Suppressor macrophage treated with lipopolysaccharide for 1 hour (primary cell): ENCODE measurements at regions not wholly inside any gene's neighbourhood (a gene's known extent, or its start where the extent isn't known, plus 50 kb on each side); places are given as distances from the start of the nearest gene placed in this dataset.
"Not testable (repeated sequence)": the region's sequence is repeated elsewhere in the genome, so short reads cannot be mapped to it uniquely, and the experiment has no call there.

ENCODE experiments used
- DNase-seq, 3 donors: peaks; one replicate each; pipeline ENCODE4 v3.0.0-alpha.2; 2020 to 2022

DNA sequence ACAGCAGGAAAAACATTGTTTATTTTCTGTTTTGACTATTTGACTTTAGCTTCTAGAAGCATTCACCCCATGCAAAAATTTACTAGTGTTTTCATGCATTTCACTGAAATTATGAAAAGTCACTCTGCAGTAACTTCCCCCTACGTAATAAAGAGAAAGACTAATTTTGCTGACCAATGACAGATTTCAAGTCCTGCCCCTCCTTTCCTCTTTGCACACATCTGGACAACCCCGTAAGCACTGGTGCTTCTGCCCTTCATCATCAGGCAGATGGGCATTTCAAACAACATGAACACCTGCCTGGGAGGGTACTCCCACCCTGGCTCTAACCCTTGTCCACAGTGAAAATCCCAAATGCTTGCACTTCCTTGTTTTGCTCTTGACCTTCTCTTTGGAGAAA is 815.0 kb upstream of the ID2 start:
- peak; percentile 16 to 33 (median 19) for DNase-seq

DNA sequence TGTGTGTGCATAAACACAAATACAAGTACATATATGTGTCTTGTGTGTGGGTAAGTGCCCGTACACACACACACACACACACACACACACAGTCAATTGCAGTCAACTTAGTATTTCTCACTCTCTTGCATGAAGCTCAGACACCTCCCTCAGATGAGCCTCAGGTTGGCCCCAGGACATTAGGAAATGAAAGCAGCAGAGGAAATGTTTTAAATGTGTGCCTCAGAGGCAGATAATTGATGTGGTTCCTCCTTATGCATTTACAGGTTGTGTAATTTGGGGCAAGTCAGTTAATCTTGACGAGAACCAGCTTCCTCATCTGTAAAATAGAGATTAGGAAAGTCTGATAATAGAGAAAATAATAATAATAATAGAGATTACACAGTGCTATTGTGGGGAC is 814.0 kb upstream of the ID2 start:
- DNase-seq: peak; percentile 59 to 78 (median 75)

DNA sequence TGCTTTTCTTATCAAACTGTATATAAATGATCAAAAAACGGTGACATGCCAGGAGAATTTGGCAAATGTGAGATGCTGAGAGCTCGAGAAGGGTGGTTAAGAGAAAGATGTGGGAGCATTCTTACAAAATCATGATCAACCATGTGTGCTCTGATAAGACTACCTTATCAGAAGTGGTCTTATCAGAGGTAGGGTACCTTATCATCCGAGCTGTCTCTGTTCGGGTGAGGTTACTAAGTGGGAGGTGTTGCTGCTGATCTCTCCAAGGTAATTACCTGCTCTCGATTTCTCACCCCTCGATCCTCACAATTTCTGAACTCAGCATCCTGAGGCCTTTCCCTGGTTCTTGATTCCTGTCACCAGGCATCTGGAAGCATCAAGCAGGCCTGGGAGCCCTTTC is 813.0 kb upstream of the ID2 start:
- DNase-seq: no peak

DNA sequence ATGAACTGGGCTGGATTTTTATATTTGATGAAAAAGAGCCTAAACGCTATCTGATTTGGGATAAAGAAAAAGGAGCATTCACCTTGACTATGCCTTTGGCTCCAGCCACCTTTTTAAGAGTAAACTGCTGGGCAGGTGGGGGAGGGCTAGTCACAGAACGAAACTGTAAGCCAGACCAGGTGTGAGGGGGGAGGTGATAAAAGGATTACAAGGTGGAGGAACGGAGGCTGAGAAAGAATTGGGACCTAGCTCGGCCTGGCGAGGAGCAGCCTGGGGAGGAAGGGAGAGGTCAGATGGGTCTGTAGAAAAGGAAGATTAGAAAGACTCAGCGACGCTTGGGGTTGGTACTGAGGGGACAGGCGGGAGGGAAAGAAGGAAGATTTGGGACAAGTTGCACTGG is 805.4 kb upstream of the ID2 start:
- DNase-seq: not testable (repeated sequence)

DNA sequence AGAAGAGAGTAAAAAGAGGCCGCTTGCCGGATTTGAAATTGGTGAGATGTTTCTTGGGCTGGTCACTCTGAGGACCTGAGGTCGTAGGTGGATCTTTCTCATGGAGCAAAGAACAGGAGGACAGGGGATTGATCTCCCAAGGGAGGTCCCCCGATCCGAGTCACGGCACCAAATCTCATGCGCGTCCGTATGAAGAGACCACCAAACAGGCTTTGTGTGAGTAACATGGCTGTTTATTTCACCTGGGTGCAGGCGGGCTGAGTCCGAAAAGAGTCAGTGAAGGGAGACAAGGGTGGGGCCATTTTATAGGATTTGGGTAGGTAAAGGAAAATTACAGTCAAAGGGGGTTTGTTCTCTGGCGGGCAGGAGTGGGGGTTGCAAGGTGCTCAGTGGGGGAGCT is 803.6 kb upstream of the ID2 start:
- not testable (repeated sequence) for DNase-seq

DNA sequence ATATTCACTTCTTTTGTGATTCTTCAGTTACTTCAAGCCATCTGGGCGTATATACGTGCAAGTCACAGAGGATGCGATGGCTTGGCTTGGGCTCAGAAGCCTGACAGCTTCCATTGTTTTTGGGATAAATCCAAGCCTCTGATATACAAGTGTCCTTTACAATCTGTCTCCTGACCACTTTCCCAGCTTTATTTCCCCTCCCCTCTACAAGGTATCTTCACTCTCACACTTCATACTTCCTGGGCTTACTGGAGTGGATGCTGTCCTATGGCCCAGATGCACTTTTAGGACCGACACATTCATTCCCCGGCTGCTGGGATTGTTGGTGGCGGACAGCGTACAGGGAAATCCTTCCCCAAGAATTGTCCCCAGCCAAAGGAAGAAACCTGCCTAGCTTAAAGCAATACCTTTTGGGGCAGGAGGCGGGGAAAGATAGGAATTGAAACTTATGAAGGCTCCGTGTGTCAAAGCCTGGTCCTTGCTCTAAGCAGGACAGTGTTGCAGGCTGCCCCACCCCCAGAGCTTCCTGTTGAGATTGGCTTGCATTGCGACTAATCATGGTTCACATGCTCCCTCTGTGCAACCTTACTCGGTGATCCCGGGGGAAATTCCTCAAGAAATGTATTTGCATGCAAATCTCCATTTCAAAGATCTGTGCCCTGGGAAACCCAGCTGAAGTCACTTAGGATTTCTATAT is 802.9 kb upstream of the ID2 start:
- DNase-seq: peak; percentile 85 to 91 (median 87)

DNA sequence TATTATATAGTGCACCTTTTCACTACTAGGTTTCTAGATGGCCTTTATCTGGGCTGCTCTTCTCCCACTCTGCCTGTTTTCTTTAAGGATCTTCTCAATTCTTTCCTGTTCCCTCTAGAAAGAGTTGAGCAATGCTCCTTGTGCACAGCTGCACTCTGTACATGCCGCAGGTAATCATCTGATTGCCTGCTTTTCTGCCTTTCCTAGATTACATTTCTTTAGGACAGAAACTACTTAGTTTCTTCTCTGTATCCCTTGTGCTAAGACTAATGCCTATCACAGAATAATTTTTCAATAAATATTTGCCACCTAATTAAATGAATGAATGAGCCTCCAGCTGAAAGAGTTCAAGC is 802.4 kb upstream of the ID2 start:
- DNase-seq: no peak

DNA sequence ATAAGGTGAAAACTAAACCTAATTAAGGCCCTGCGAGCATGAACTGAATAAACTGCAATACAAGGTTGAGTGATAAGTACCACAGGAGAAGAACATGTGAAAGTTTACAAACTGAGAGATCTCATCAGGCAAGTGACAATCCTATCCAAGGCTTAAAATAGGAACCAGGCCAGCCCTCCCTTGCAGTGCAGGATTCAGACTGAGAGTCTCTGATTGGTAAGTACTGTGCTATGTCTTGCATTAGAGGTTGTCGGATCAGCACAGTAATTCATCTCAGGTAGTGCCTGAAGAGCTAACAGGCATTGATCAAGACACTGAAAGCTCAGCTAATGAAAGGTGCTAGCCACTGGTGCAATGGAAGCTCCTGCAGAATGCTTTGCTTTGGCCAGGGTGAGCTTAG is 801.7 kb upstream of the ID2 start:
- DNase-seq: peak in 1 of 3 donors; percentile 8

DNA sequence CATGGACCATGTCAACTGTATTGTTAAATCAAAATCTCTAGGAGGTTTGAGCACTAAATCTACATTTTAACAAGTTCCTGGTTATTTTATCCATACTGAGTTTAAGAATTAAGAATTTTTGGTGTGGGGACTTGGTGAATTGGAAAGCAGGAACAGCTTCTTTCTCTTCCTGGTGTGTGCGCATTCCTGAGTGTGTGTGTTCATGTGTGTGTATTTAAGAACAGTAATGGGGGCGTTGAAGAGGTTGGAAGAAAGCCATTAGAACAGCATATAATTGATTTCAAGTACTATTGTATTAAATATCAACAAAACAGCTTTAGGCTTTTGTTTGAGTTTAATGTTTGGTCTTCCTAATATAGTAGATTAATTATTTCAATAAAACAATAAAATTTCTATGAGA is 801.3 kb upstream of the ID2 start:
- peak in 1 of 3 donors; percentile 8 for DNase-seq

DNA sequence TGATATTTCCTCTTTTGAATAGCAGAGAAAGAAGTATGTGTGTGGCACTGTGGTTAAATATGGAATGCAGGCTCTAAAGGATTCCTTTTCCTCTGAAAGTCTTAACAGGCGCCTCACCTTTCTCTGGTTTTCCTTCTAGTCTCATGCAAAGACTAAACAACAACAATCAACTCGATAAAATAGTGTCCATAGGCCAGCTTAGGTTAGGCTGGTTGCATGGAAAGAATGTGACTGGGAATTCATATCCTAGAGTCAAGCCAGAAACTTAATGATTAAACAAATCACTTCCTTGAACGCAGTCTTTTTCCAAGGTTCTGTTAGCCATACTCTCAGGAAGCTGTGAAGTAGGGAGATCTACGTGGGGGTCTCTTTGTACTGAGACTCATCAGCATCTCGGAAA is 800.8 kb upstream of the ID2 start:
- DNase-seq: no peak

DNA sequence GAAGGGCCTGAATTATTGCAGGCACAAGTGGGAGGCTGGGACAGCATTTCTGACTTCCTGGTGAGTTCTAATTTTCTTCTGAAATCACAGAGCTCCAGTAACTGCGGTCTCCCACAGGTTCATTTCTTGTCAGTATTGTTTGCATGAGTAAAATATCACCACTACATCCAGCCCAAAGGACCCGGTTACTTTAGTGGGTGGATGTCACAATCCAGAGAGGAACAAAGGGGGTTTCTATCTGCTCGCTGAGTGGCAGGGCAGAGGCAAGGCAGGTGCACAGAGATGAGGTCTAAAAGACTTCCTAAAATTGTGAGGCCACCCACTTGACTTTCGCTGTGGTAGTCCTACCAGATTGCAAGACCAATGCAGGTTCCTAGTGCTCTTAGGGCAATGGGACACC is 800.4 kb upstream of the ID2 start:
- peak; percentile 42 to 55 (median 49) for DNase-seq

DNA sequence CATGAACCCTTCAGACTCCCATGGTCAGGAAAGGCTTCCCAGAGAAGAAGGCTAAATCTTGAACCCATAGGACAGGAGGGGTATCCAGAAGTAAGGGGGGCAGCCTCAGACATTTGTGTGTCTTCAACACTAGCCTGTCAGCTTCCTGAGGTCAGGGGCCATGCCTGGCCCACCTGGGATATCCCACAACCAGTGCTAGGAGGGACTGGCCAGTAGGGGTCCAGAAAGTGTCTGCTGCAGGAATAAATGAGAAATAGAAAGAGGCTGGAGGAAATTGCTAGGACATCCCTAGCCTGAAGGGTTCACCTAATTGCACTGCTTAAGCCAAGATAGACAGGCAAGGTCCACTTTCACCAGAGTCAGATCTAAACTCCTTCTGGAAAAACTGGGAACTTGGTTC is 799.6 kb upstream of the ID2 start:
- DNase-seq: peak in 1 of 3 donors; percentile 12

DNA sequence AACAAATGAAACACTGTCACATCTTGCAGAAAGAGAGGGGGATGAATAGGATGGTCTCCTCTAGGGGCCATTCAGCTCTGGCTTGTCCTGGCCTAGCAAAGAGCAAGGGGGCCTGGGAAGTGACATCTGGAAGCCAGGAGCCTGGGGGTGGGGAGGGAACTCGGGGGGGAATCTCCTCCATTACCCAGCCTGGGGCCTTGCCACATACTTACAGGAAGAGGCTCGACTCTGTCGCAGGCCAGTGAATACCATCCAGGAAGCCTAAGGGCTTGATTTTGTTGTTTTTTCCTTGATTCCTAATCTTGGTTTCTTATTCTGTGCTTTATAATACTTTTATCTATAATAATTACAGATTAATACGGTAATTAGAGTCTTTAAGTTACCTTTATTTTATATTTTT is 797.5 kb upstream of the ID2 start:
- peak in 1 of 3 donors; percentile 10 for DNase-seq

DNA sequence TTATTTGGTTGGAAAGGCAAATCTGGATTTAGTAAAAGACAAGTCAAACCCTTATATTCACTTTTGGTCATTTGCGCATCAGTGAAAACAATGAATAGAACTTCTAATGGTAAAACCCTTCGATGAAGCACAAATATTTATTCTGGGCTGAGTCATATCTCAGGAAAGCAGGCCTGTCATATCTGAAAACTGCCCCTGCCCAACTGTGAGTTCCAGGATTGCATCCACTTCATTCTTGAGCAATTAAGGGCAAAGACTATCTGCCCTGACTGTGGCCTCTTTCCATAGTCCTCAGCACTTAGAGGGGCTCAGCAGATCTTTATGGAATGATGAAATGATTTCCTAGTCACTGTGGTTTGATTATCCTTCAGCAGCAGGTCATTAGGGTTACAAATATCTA is 795.2 kb upstream of the ID2 start:
- DNase-seq: peak; percentile 36 to 67 (median 49)

DNA sequence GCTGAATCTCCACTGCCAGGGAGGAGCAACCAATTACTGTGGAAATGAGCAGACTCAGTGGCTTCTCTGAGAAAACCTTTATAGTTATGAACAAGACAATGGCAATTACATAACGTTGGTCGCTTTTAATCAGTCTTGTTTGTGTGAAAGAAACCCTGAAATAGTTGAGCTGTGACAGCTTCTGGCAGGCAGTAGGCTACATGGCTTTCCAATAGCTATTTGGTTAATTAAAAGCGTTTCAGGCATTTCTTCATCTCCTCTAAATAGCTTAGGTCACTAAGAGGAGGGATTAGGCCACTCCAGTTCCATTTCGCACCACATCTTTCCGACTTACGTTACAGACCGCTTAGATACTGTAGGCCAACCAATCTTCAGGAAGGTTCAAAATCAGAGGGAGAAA is 794.4 kb upstream of the ID2 start:
- no peak for DNase-seq

DNA sequence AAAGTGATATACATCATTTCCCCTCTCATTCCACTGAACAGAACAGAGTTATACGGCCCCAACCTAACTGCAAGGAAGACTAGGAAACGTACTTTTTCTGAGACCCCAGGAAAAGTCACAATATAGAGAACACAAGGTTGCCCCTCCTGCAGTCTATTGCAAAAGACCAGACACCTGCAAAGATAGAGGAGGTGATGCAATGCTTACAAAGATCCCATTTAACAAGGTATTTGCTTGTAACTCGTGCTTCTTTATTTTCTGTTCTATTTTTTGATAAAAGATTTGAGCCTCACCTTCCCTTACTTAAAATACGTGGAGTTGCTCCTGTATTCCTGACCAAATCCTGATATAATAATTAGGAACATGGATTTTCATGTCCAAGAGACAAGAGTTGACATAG is 793.0 kb upstream of the ID2 start:
- DNase-seq: no peak

DNA sequence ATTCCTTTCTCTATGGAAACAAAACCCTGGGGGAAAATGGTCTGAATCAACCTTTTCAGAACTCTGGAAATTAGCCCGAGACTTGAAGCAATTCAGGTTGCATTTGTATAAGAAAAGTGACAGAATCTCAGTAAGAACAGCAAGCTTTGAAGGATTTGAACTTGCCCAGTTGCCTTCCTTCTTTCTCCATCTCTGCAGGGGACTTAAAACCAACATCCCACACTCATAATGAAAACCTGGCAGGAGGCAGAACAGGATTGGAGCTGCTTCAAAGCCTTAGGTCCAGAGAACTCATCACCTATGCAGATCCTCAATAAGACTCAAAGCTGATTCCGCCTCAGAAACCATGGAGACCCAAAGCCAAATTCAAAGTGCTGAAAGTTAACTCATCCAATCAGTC is 790.5 kb upstream of the ID2 start:
- no peak for DNase-seq

DNA sequence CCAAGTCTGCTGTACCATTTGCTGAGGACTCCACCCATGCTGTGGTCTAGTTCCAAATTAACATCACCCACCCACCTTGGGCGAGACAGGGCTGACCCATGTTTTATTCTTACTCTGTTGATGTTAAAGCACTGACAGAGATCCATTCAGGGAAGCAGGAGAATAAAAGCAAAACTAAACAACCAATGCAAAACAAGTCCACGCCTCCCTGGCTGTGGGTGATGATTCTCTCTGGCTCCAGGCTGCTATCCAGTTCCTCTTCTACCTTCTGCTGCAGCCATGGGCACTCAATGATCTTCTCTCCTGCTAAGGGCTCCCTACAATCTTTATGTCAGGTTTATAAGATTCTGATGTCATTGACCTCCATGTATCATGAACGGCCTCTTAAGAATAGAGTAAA is 786.6 kb upstream of the ID2 start:
- peak; percentile 44 to 51 (median 51) for DNase-seq

DNA sequence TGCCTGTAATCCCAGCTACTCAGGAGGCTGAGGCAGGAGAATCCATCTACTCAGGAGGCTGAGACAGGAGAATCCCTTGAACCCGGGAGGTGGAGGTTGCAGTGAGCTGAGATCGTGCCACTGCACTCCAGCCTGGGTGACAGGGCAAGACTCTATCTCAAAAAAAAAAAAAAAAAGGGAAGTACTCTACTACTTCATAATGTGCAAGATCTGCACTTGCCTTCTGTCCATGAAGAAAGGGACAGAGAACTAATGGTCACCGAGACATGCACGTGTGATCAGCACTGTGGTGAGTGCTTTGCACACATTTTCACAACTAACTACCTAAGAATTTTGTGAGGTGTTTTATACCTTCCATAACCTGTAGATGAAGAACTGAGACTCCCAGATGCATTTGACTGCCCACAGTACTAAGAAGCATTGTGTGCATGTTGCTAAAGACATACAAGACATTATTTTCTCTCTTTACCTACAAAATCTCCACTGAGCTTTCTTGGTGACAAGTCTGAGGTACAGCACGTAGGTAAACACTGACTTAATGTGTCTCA is 784.8 kb upstream of the ID2 start:
- DNase-seq: peak; percentile 24 to 53 (median 51)

DNA sequence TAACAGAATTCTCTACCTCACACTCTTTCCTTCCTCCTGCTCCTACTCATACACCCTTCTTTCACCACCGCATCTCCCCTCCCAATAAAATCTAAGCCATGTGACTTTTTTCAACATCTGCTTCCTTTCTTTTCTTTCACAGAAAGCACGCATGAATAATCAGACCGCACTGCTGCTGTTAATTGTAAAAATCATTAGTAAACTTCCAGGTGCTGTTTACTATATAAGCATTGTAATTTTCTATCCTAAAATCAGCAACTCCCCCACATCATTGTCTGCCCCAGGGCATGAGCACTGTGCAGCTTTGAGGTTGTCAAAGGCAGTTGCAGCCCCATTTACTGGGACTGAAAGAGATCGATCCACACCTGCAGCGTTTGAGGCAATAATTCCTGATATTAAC is 782.6 kb upstream of the ID2 start:
- DNase-seq: no peak

DNA sequence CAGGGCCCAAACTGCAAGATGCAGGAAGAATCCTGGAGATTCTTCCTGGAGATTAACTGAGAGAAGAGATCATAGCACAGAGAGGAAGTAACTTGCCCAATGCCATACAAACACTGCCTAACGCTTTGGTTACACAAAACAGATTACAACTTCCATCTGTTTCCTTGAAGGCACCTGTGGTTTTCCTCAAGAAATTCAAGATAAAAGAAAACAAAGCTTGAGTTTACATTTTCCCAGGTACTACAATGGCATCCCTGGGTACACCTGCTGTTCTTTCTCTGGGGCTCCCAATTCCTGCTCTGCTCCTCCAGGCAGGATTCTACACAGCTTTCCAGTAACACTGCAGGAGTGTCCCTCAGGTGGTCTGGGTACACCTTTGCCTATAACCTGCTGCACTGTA is 781.9 kb upstream of the ID2 start:
- peak in 1 of 3 donors; percentile 14 for DNase-seq

DNA sequence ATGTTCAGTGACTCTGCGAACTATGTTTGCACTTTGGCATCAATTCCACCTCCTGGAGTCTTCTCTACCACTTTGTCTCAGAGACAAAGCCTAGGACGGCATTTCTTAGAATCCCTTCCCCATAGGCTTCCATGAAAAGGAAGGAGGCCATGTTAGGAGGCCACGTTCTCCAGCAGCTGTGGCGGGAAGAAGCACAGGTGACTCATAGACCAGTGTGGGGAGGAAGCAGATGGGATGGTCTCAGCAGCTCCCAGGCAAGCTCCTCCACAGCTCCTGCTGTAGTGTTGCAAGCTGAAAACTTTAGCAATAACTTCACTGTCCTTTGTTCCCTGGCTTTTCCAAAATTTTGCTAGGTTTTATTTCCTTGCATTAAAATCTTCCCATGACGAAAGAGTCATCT is 781.3 kb upstream of the ID2 start:
- DNase-seq: peak; percentile 27 to 41 (median 36)

DNA sequence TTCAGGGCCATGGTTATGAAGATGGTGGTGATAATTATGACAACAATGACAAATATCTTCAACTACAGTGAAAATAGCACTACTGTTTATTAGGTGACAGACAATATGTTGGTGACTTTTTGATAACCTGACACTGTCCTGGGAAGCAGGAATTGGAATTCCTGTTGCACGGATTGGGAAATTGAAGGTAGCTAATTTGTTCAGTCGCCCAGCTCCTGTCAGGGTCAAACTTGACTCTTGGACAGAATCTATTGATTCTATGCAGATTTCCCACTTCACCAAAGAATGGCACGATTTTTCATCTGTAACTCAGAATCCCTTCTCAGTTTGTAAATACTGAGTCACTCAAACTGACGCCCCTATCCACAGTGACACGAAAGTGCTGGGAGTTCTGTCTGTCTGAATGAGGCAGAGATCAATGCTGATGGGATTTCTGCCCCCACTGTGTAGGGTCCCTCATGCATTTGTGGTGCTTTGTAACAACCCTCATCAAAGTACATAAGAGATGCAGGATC is 779.5 kb upstream of the ID2 start:
- no peak for DNase-seq

DNA sequence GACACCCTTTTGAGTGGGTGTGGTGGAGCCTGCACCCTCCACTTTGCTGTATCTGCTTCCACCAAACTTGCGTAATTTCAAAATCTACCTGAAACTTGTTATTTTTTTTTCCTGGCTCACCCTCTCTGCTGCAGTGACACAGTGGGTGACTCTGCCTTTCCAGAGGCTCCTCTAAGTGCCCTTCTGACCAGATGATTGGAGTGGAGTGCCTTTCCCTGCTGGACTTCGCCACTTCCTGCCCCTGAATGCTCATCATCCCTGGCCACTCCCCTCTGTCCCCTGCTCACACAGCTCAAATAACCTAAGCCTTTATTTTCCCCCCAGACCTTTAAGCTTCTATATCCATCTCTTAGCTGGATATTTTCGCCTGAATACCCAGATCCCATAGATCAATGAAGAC is 777.5 kb upstream of the ID2 start:
- no peak for DNase-seq

DNA sequence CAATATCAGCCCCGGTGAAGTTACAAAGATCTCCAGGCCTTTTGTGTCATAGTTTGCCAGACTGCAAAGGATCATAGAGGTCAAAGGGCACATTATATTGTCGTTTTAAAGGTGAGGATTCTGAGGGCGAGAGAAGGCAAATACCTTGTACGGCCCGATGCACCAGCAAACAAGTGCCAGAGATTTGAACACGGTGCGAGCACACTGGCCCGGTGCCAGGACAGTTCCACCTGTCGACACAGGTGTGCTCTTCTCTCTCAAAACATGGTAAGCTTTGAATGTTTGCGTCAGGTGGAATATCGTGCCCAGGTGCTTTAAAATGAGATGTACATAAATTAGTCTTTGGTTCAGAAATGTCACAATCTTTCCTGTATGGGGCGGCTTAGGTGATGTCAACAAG is 776.1 kb upstream of the ID2 start:
- DNase-seq: no peak
